ENCODE measurements at regions not wholly inside any gene's neighbourhood (a gene's known extent, or its start where the extent isn't known, plus 50 kb on each side); places are given as distances from the start of the nearest gene placed in this dataset.

DNA sequence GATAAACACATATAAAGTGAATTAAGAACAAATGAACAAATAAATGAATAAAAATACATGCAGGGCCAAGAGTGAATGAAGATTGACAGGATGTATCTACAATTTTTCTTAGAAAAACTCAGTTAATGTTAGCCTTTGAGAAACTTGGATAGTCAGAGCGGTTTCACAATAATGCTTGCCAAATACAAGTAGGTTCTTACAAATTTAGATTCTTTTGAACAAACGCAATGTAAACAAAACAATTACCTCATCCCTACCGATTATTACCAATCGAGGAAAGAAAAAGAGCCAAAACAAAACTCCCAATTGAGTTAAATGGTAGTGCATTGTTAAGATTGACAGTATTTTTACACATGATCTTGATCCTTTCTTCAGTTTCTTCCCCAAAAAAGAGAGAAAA lies 176.9 kb upstream of the DEPDC1 start:
- no peak overlapping the region for H2AFZ ChIP-seq (ENCODE audit: low read depth)
- ChIA-PET POLR2A (no interaction called here), CTCF (no interaction called here)
- no peak overlapping the region for H3K9ac ChIP-seq
- H3K27ac ChIP-seq (ENCODE audit: low read depth in 2 of 2, low read length in 1 of 2), result no peak overlapping the region
- no peaks in the 10 kb centered on the region for H3K9me3 ChIP-seq
- WGBS (ENCODE audit: low lambda C conversion rate), result 41% methylated on average over 4 of the region's 4 CpGs
- H3K9me2 ChIP-seq, result no peaks in the 10 kb centered on the region
- no peaks in the 10 kb centered on the region for H3F3A ChIP-seq (replicated peaks; ENCODE audit: insufficient read depth)
- H3K79me2 ChIP-seq (ENCODE audit: insufficient read depth), result no peaks in the 10 kb centered on the region
- H3K4me1 ChIP-seq (ENCODE audit: control insufficient read depth in 1 of 2, insufficient read depth in 2 of 2, low read depth in 1 of 2, low read length in 1 of 2), result no peaks in the 10 kb centered on the region
- no peaks in the 10 kb centered on the region for H3K27me3 ChIP-seq (ENCODE audit: insufficient read depth)
- no peaks in the 10 kb centered on the region for H3K36me3 ChIP-seq (replicated peaks in 1 of 2; ENCODE audit: control insufficient read depth in 1 of 2, insufficient read depth in 2 of 2, low read length in 1 of 2)
- no peak overlapping the region for H3K4me3 ChIP-seq (ENCODE audit: low read depth in 2 of 2, low read length in 1 of 2)
- TF ChIP-seq TAF1 (IDR thresholded peaks at IDR 0.05; ENCODE audit: borderline replicate concordance, low read depth, low read length) (no peak), POLR2AphosphoS5 (IDR thresholded peaks at IDR 0.05; ENCODE audit: low read depth, low read length) (no peak), MXI1 (IDR thresholded peaks at IDR 0.05; ENCODE audit: low read depth, low read length) (no peak), GABPA (IDR thresholded peaks at IDR 0.05; ENCODE audit: low read depth) (no peak), CHD2 (IDR thresholded peaks at IDR 0.05; ENCODE audit: low read length, partially characterized antibody) (no peak), GATA2 (CRISPR knock-in tag; IDR thresholded peaks at IDR 0.05) (no peak), FOXJ3 (CRISPR knock-in tag; IDR thresholded peaks at IDR 0.05) (no peak), FOSL2 (IDR thresholded peaks at IDR 0.05; ENCODE audit: borderline replicate concordance, low read depth) (no peak), JUND (IDR thresholded peaks at IDR 0.05) (no peak)
- TF ChIP-seq, protein P1, sequence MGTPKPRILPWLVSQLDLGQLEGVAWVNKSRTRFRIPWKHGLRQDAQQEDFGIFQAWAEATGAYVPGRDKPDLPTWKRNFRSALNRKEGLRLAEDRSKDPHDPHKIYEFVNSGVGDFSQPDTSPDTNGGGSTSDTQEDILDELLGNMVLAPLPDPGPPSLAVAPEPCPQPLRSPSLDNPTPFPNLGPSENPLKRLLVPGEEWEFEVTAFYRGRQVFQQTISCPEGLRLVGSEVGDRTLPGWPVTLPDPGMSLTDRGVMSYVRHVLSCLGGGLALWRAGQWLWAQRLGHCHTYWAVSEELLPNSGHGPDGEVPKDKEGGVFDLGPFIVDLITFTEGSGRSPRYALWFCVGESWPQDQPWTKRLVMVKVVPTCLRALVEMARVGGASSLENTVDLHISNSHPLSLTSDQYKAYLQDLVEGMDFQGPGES (IDR thresholded peaks at IDR 0.05; ENCODE audit: low read depth, low read length), result no peak
- TF ChIP-seq, protein P2, sequence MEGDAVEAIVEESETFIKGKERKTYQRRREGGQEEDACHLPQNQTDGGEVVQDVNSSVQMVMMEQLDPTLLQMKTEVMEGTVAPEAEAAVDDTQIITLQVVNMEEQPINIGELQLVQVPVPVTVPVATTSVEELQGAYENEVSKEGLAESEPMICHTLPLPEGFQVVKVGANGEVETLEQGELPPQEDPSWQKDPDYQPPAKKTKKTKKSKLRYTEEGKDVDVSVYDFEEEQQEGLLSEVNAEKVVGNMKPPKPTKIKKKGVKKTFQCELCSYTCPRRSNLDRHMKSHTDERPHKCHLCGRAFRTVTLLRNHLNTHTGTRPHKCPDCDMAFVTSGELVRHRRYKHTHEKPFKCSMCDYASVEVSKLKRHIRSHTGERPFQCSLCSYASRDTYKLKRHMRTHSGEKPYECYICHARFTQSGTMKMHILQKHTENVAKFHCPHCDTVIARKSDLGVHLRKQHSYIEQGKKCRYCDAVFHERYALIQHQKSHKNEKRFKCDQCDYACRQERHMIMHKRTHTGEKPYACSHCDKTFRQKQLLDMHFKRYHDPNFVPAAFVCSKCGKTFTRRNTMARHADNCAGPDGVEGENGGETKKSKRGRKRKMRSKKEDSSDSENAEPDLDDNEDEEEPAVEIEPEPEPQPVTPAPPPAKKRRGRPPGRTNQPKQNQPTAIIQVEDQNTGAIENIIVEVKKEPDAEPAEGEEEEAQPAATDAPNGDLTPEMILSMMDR (IDR thresholded peaks at IDR 0.05), result no peak
- TF ChIP-seq, protein P3, sequence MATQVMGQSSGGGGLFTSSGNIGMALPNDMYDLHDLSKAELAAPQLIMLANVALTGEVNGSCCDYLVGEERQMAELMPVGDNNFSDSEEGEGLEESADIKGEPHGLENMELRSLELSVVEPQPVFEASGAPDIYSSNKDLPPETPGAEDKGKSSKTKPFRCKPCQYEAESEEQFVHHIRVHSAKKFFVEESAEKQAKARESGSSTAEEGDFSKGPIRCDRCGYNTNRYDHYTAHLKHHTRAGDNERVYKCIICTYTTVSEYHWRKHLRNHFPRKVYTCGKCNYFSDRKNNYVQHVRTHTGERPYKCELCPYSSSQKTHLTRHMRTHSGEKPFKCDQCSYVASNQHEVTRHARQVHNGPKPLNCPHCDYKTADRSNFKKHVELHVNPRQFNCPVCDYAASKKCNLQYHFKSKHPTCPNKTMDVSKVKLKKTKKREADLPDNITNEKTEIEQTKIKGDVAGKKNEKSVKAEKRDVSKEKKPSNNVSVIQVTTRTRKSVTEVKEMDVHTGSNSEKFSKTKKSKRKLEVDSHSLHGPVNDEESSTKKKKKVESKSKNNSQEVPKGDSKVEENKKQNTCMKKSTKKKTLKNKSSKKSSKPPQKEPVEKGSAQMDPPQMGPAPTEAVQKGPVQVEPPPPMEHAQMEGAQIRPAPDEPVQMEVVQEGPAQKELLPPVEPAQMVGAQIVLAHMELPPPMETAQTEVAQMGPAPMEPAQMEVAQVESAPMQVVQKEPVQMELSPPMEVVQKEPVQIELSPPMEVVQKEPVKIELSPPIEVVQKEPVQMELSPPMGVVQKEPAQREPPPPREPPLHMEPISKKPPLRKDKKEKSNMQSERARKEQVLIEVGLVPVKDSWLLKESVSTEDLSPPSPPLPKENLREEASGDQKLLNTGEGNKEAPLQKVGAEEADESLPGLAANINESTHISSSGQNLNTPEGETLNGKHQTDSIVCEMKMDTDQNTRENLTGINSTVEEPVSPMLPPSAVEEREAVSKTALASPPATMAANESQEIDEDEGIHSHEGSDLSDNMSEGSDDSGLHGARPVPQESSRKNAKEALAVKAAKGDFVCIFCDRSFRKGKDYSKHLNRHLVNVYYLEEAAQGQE (IDR thresholded peaks at IDR 0.05; ENCODE audit: low read depth, low read length), result no peak
- no peak overlapping the region for H3K4me2 ChIP-seq
- no peaks in the 10 kb centered on the region for H4K20me1 ChIP-seq (ENCODE audit: insufficient read depth)
- no peak for DNase-seq

DNA sequence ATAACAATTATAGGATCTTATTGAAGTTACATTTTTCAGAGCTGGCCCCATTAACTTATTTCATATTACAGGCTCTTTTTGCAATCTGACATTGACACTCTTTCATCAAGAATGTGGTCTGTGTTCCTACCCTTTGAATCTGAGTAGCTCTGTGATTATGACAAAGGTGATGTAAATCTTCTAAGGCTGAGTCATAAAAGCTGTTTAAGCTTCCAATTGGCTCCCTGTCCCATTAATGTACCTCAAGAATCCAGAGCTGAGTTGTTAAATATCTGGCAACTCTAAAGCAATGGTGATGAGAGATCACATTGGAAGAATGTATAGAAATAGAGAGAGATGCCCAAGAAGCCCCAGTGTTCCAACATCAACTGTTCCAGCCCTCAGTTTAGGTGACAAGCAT lies 178.5 kb upstream of the DEPDC1 start:
- Histone ChIP-seq H3K27me3 (ENCODE audit: insufficient read depth) (no peaks in the 10 kb centered on the region), H3K9me3 (no peaks in the 10 kb centered on the region), H3K4me1 (ENCODE audit: control insufficient read depth in 1 of 2, insufficient read depth in 2 of 2, low read depth in 1 of 2, low read length in 1 of 2) (no peaks in the 10 kb centered on the region), H2AFZ (ENCODE audit: low read depth) (no peak overlapping the region), H3K4me2 (no peak overlapping the region), H3K27ac (ENCODE audit: low read depth in 2 of 2, low read length in 1 of 2) (no peak overlapping the region), H3K9me2 (no peaks in the 10 kb centered on the region), H3K4me3 (ENCODE audit: low read depth in 2 of 2, low read length in 1 of 2) (no peak overlapping the region), H3K9ac (no peak overlapping the region), H3F3A (replicated peaks; ENCODE audit: insufficient read depth) (no peaks in the 10 kb centered on the region), H3K79me2 (ENCODE audit: insufficient read depth) (no peaks in the 10 kb centered on the region), H3K36me3 (replicated peaks in 1 of 2; ENCODE audit: control insufficient read depth in 1 of 2, insufficient read depth in 2 of 2, low read length in 1 of 2) (no peaks in the 10 kb centered on the region), H4K20me1 (ENCODE audit: insufficient read depth) (no peaks in the 10 kb centered on the region)
- ChIA-PET POLR2A (no interaction called here), CTCF (no interaction called here)
- TF ChIP-seq, protein P3 (IDR thresholded peaks at IDR 0.05; ENCODE audit: low read depth, low read length), result no peak
- no peak for TF ChIP-seq EP300 (IDR thresholded peaks at IDR 0.05; ENCODE audit: borderline replicate concordance in 1 of 2, low read depth in 1 of 2, low read length in 1 of 2)
- TF ChIP-seq FOSL2 (IDR thresholded peaks at IDR 0.05; ENCODE audit: borderline replicate concordance, low read depth), result no peak
- no peak for DNase-seq

Data from SK-N-SH (cell line).